Duodenal mucosa (tissue), 2 donors: ENCODE measurements at regions not wholly inside any gene's neighbourhood (a gene's known extent, or its start where the extent isn't known, plus 50 kb on each side); places are given as distances from the start of the nearest gene placed in this dataset.
"Not testable (repeated sequence)": the region's sequence is repeated elsewhere in the genome, so short reads cannot be mapped to it uniquely, and the experiment has no call there.

Source experiments
- H3K27ac ChIP-seq: one replicate; pipeline ENCODE4 v1.7.0; 2013; ENCODE audit warnings: low read depth, low read length
- H3K27me3 ChIP-seq, 2 donors: one replicate each; pipeline ENCODE4 v1.7.0; 2013; ENCODE audit warnings: low read length in 2 of 2, control low read depth in 1 of 2; ENCODE audit not compliant: insufficient read depth in 2 of 2, control insufficient read depth in 1 of 2
- H3K36me3 ChIP-seq, 2 donors: one replicate each; pipeline ENCODE4 v1.7.0; 2013; ENCODE audit warnings: low read length in 2 of 2, control low read depth in 1 of 2; ENCODE audit not compliant: insufficient read depth in 2 of 2, control insufficient read depth in 1 of 2
- H3K4me1 ChIP-seq, 2 donors: one replicate each; pipeline ENCODE4 v1.7.0; 2013; ENCODE audit warnings: low read length in 2 of 2, control low read depth in 1 of 2; ENCODE audit not compliant: insufficient read depth in 2 of 2, control insufficient read depth in 1 of 2
- H3K4me3 ChIP-seq, 2 donors: one replicate each; pipeline ENCODE4 v1.7.0; 2013; ENCODE audit warnings: low read length in 2 of 2, low read depth in 1 of 2
- H3K9ac ChIP-seq, 2 donors: one replicate each; pipeline ENCODE4 v1.7.0; 2013; ENCODE audit warnings: low read length in 2 of 2, low read depth in 1 of 2
- H3K9me3 ChIP-seq, 2 donors: one replicate each; pipeline ENCODE4 v1.7.0; 2013; ENCODE audit warnings: low read length in 2 of 2, control low read depth in 1 of 2; ENCODE audit not compliant: control insufficient read depth in 1 of 2

- no peaks in the 10 kb centered on the region for H3K4me1 ChIP-seq
- no peaks in the 10 kb centered on the region for H3K9me3 ChIP-seq
- H3K9ac ChIP-seq: no peak overlapping the region
- no peak overlapping the region for H3K4me3 ChIP-seq
- H3K36me3 ChIP-seq: no peaks in the 10 kb centered on the region
- no peak overlapping the region for H3K27ac ChIP-seq
- no peaks in the 10 kb centered on the region for H3K27me3 ChIP-seq
Measured at GRCh38 chr12:74379114-74379513, 158.5 kb upstream of the ATXN7L3B start.

- no peak overlapping the region for H3K27ac ChIP-seq
- no peaks in the 10 kb centered on the region for H3K9me3 ChIP-seq
- no peaks in the 10 kb centered on the region for H3K36me3 ChIP-seq
- H3K4me3 ChIP-seq: no peak overlapping the region
- no peak overlapping the region for H3K9ac ChIP-seq
- no peaks in the 10 kb centered on the region for H3K4me1 ChIP-seq
- no peaks in the 10 kb centered on the region for H3K27me3 ChIP-seq
Measured at GRCh38 chr12:74381958-74382357, 155.7 kb upstream of the ATXN7L3B start.

GRCh38 chr12:74382983-74383382 is 154.7 kb upstream of the ATXN7L3B start:
- Histone ChIP-seq H3K27ac (no peak overlapping the region), H3K9me3 (no peaks in the 10 kb centered on the region), H3K9ac (no peak overlapping the region)

GRCh38 chr12:74391283-74391682 is 146.4 kb upstream of the ATXN7L3B start:
- no peak overlapping the region for H3K9ac ChIP-seq
- H3K4me1 ChIP-seq: no peaks in the 10 kb centered on the region
- no peaks in the 10 kb centered on the region for H3K36me3 ChIP-seq
- no peak overlapping the region for H3K27ac ChIP-seq
- no peaks in the 10 kb centered on the region for H3K9me3 ChIP-seq
- no peaks in the 10 kb centered on the region for H3K27me3 ChIP-seq
- no peak overlapping the region for H3K4me3 ChIP-seq

More at GRCh38 chr12:74382983-74383382, 154.7 kb upstream of the ATXN7L3B start:
- no peaks in the 10 kb centered on the region for H3K27me3 ChIP-seq
- H3K36me3 ChIP-seq: no peaks in the 10 kb centered on the region
- no peaks in the 10 kb centered on the region for H3K4me1 ChIP-seq
- H3K4me3 ChIP-seq: no peak overlapping the region

GRCh38 chr12:74393272-74393671 is 144.4 kb upstream of the ATXN7L3B start:
- no peak overlapping the region for H3K27ac ChIP-seq
- H3K36me3 ChIP-seq: no peaks in the 10 kb centered on the region
- H3K4me3 ChIP-seq: no peak overlapping the region
- no peaks in the 10 kb centered on the region for H3K9me3 ChIP-seq
- H3K27me3 ChIP-seq: no peaks in the 10 kb centered on the region
- H3K4me1 ChIP-seq: no peaks in the 10 kb centered on the region
- H3K9ac ChIP-seq: no peak overlapping the region

GRCh38 chr12:74394647-74395046 is 143.0 kb upstream of the ATXN7L3B start:
- no peaks in the 10 kb centered on the region for H3K9me3 ChIP-seq

GRCh38 chr12:74401035-74401434 is 136.6 kb upstream of the ATXN7L3B start:
- Histone ChIP-seq H3K9ac (no peak overlapping the region), H3K27ac (no peak overlapping the region), H3K27me3 (no peaks in the 10 kb centered on the region), H3K9me3 (no peaks in the 10 kb centered on the region), H3K36me3 (no peaks in the 10 kb centered on the region), H3K4me1 (no peaks in the 10 kb centered on the region), H3K4me3 (no peak overlapping the region)

More at GRCh38 chr12:74394647-74395046, 143.0 kb upstream of the ATXN7L3B start:
- H3K36me3 ChIP-seq: no peaks in the 10 kb centered on the region
- H3K9ac ChIP-seq: no peak overlapping the region
- H3K4me1 ChIP-seq: no peaks in the 10 kb centered on the region
- H3K27ac ChIP-seq: no peak overlapping the region
- no peak overlapping the region for H3K4me3 ChIP-seq
- H3K27me3 ChIP-seq: no peaks in the 10 kb centered on the region

GRCh38 chr12:74401966-74402365 is 135.7 kb upstream of the ATXN7L3B start:
- Histone ChIP-seq H3K4me1 (no peaks in the 10 kb centered on the region), H3K4me3 (no peak overlapping the region), H3K27ac (no peak overlapping the region), H3K9ac (no peak overlapping the region), H3K36me3 (no peaks in the 10 kb centered on the region), H3K27me3 (no peaks in the 10 kb centered on the region), H3K9me3 (no peaks in the 10 kb centered on the region)

- H3K4me1 ChIP-seq, H3K36me3 ChIP-seq, H3K27me3 ChIP-seq, H3K9ac ChIP-seq, H3K4me3 ChIP-seq, H3K27ac ChIP-seq, H3K9me3 ChIP-seq: not testable (repeated sequence)
Measured at GRCh38 chr12:74403221-74403470, 134.5 kb upstream of the ATXN7L3B start.

GRCh38 chr12:74408601-74409166 is 129.0 kb upstream of the ATXN7L3B start:
- Histone ChIP-seq H3K27me3 (no peaks in the 10 kb centered on the region), H3K27ac (no peak overlapping the region), H3K4me3 (no peak overlapping the region), H3K9ac (no peak overlapping the region), H3K9me3 (no peaks in the 10 kb centered on the region), H3K4me1 (no peaks in the 10 kb centered on the region), H3K36me3 (no peaks in the 10 kb centered on the region)

- no peaks in the 10 kb centered on the region for H3K27me3 ChIP-seq
- no peaks in the 10 kb centered on the region for H3K36me3 ChIP-seq
- H3K9me3 ChIP-seq: no peaks in the 10 kb centered on the region
- H3K4me3 ChIP-seq: no peak overlapping the region
- H3K27ac ChIP-seq: no peak overlapping the region
- no peak overlapping the region for H3K9ac ChIP-seq
- H3K4me1 ChIP-seq: no peaks in the 10 kb centered on the region
Measured at GRCh38 chr12:74412606-74413230, 124.9 kb upstream of the ATXN7L3B start.
